ENCODE measurements at regions not wholly inside any gene's neighbourhood (a gene's known extent, or its start where the extent isn't known, plus 50 kb on each side); places are given as distances from the start of the nearest gene placed in this dataset.

DNA sequence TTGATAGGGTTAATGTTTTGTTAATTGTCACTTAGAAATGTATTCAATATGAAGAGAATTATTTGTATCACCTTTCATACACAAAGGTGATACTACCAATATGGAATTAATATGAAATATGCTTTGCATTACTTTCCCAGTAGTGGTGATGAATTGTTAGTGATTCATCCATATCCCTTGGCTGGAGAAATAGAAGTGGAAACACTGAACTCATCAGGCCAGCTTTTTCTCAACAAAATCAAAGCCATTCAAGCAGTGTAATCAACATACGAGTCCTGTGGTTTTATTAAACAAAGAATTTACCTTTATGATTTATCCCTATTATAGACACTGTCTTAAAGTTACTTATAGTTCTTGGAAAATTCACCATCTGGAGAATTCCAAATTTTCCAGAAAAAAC lies 264.0 kb upstream of the MEF2C start:
- no peak overlapping the region for H3K4me3 ChIP-seq (ENCODE audit: low read depth, low read length)

DNA sequence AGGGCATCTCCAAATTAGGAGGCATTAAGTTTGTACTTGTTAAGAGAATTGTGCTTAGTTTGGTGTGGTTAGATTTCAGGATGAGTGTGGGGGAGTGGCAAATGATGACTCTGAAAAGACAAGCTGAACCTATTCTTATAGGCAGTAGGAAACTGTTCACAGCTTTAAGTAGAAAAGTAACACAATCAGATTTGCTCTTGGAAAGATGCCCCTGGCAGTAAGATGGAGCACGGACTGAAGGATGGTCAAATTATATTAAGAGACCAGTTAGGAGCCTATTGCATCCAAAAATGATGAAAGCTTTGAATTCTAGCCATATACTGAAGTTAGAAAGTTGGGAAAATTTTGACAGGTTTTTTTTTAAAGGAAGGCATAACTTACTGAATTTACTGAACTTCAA lies 254.2 kb upstream of the MEF2C start:
- TF ChIP-seq, protein P1, sequence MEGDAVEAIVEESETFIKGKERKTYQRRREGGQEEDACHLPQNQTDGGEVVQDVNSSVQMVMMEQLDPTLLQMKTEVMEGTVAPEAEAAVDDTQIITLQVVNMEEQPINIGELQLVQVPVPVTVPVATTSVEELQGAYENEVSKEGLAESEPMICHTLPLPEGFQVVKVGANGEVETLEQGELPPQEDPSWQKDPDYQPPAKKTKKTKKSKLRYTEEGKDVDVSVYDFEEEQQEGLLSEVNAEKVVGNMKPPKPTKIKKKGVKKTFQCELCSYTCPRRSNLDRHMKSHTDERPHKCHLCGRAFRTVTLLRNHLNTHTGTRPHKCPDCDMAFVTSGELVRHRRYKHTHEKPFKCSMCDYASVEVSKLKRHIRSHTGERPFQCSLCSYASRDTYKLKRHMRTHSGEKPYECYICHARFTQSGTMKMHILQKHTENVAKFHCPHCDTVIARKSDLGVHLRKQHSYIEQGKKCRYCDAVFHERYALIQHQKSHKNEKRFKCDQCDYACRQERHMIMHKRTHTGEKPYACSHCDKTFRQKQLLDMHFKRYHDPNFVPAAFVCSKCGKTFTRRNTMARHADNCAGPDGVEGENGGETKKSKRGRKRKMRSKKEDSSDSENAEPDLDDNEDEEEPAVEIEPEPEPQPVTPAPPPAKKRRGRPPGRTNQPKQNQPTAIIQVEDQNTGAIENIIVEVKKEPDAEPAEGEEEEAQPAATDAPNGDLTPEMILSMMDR (IDR thresholded peaks at IDR 0.05; ENCODE audit: low read depth, low read length) = no peak
- H3K4me3 ChIP-seq (ENCODE audit: low read depth, low read length) = no peak overlapping the region

More for the DNA sequence above, 264.0 kb upstream of the MEF2C start:
- TF ChIP-seq, protein P1 (IDR thresholded peaks at IDR 0.05; ENCODE audit: low read depth, low read length) = no peak

DNA sequence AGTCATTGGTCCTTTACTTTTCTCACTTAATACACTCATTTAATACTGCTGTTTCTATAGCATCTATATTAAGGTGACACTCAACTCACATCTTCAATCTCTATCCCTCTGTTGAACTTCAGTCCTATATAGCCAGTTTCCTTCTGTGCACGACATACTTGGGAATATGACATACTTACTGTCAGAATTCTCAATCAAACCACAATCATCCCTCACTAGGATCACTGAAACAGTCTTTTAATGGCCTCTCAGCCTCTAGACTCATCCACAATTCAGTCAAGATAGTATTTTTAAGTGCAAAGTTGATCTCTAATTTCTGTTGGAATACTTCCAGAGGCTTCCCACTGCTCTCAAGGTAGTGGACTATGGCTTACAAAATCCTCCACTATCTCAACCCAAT lies 251.0 kb upstream of the MEF2C start:
- no peak overlapping the region for H3K4me3 ChIP-seq (ENCODE audit: low read depth, low read length)
- TF ChIP-seq, protein P1 (IDR thresholded peaks at IDR 0.05; ENCODE audit: low read depth, low read length) = no peak

DNA sequence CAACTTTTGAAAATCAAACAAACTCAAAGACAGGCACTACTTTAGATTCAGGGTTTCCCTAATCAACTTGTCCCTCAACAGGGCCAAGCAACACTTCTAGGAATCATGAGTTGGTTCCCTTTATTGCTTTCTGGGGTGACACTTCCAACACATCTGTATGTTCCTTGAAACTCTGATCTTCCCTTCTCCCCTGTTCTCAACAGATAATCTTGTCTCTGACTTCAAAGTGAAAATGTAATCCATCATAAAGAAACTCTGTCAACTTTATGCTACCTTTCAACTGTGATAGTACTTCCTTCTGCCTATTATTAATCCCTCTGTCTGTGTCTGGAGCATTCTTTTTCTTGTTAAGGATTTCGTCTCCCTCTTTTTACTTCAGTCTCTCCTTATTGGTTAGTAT lies 250.1 kb upstream of the MEF2C start:
- no peak overlapping the region for H3K4me3 ChIP-seq (ENCODE audit: low read depth, low read length)
- TF ChIP-seq, protein P1 (IDR thresholded peaks at IDR 0.05; ENCODE audit: low read depth, low read length) = no peak

DNA sequence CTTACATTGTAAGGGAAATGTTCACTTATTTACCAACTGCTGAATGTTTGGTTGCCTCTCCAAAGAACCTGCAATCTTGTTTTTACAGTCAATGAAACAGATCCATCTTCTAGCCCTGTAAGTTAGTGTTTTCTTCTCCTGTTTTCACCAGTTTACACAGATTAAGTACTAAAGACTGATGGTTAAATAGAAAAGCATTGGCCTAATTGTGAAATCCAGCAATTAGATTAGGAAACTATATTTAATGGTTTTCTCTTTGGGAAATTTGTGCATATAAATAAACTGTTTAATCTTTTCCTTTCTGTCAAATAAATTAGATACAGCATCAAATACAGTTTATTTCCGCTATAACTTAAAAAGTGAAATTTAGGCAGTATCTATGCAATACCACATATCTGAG lies 247.9 kb upstream of the MEF2C start:
- no peak overlapping the region for H3K4me3 ChIP-seq (ENCODE audit: low read depth, low read length)
- TF ChIP-seq, protein P1 (IDR thresholded peaks at IDR 0.05; ENCODE audit: low read depth, low read length) = no peak

DNA sequence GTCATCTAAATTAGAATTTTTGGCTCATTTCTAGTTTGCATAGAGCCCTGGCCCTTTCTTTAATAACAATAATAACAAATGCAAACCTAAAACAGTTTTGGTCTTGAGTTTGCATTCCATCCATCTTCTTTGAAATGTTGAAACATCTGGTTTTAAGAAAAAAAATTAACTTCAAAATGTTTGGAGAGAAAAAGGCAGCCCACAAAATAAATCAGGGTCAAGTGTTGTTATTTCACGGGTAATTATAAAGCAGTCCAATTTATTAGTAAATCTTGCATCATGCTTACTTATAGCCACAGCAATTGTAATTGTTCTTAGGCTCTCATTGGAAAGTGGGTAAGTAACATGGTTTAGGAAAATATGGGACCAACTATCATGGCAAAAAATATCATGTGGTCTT lies 247.0 kb upstream of the MEF2C start:
- TF ChIP-seq, protein P1 (IDR thresholded peaks at IDR 0.05; ENCODE audit: low read depth, low read length) = no peak
- H3K4me3 ChIP-seq (ENCODE audit: low read depth, low read length) = no peak overlapping the region

DNA sequence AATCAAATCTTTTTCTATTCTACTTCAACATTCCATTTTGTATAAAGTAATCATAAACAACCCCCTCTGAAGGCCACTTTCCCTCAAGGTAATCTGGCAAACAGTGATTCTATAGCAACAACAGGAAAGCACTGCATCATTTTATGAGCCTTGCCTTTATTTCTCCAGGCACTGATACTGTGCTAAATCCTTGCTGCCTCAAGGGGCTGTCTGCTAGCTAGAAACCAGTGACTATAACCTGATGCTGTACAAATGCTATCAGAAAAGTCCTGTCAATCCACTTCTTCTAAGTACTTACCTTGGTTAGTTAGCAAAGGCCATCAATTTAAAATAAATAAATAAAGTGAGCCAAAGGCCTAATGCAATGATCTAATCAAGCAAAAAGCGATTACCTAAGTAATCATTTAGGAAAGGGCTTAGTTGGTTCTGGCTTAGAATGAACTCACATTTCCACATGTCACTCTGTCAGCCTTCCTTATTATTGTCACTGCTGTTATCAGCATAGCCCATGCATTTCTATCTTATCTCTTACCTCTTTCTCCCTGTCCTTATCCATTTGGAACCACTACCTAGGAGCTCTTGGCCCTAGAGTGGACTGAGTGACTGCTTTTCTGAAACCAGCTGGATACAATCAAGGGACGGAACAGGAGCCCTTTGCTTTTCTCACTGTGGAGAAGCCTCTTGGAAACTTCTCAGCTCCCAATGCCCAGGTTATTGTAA lies 246.1 kb upstream of the MEF2C start:
- H3K4me3 ChIP-seq (ENCODE audit: low read depth, low read length) = no peak overlapping the region
- TF ChIP-seq, protein P1 (IDR thresholded peaks at IDR 0.05; ENCODE audit: low read depth, low read length) = no peak

Data from WI38 (cell line).